ENCODE measurements at regions not wholly inside any gene's neighbourhood (a gene's known extent, or its start where the extent isn't known, plus 50 kb on each side); places are given as distances from the start of the nearest gene placed in this dataset.

- TF ChIP-seq HCFC1 (IDR thresholded peaks at IDR 0.05; ENCODE audit: low read length) (no peak), CTCF (IDR thresholded peaks at IDR 0.05 in 2 of 3, conservative IDR thresholded peaks at IDR 0.05 in 1 of 3; ENCODE audit: control insufficient read depth in 2 of 3, extremely low read depth in 1 of 3, insufficient read depth in 1 of 3, low read depth in 3 of 3, low read length in 3 of 3) (no peak), EZH2 (IDR thresholded peaks at IDR 0.05; ENCODE audit: borderline replicate concordance, control insufficient read depth, low read depth, low read length) (no peak), HDAC2 (IDR thresholded peaks at IDR 0.05) (no peak), RAD21 (IDR thresholded peaks at IDR 0.05; ENCODE audit: insufficient read depth, low read depth, low read length) (no peak)
Measured at GRCh38 chr9:100937382-100937781, 91.1 kb upstream of the PLPPR1 start.
